ENCODE measurements at regions not wholly inside any gene's neighbourhood (a gene's known extent, or its start where the extent isn't known, plus 50 kb on each side); places are given as distances from the start of the nearest gene placed in this dataset.
"Not testable (repeated sequence)": the region's sequence is repeated elsewhere in the genome, so short reads cannot be mapped to it uniquely, and the experiment has no call there.

DNA sequence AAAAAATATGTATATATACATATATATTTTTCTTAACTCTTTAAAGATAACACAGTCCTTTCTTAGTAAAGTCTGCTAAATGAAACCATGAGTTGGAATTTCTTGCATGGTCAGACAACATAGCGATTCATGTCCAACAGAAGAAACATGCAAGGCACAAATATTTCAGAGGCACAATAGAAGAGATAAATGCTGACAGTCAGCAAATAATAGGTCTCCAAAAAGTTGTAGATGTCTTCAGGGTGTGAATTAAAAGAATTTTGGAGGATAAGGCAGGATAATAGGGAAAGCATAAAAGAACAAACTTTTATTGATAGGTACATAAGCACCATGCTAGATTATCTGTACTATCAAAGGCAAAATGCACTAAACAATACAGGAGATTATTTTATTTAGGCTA, 800.2 kb downstream of the PLCL1 start:
- Histone ChIP-seq H3K4me2 (ENCODE audit: low read length) (no peak overlapping the region), H3K79me2 (ENCODE audit: insufficient read depth, low read length) (no peaks in the 10 kb centered on the region), H3K27ac (ENCODE audit: low read depth, low read length, poor library complexity, severe bottlenecking) (no peak overlapping the region), H3K27me3 (ENCODE audit: insufficient read depth, low read length) (no peaks in the 10 kb centered on the region), H3K36me3 (ENCODE audit: insufficient read depth, low read length) (no peaks in the 10 kb centered on the region), H3K9ac (ENCODE audit: low read length) (no peak overlapping the region), H3K9me2 (ENCODE audit: low read depth, low read length) (no peaks in the 10 kb centered on the region), H4K20me1 (ENCODE audit: insufficient read depth, low read length) (no peaks in the 10 kb centered on the region), H2AFZ (ENCODE audit: low read length) (no peak overlapping the region), H3K9me3 (ENCODE audit: low read length) (no peaks in the 10 kb centered on the region), H3F3A (ENCODE audit: insufficient read depth, low read length) (no peaks in the 10 kb centered on the region), H3K4me1 (ENCODE audit: insufficient read depth, low read length, severe bottlenecking) (no peaks in the 10 kb centered on the region), H3K4me3 (ENCODE audit: low read depth, low read length, poor library complexity, severe bottlenecking) (no peak overlapping the region)
- TF ChIP-seq EZH2 (IDR thresholded peaks at IDR 0.05; ENCODE audit: borderline replicate concordance, low read length) = no peak
- TF ChIP-seq, protein P1, sequence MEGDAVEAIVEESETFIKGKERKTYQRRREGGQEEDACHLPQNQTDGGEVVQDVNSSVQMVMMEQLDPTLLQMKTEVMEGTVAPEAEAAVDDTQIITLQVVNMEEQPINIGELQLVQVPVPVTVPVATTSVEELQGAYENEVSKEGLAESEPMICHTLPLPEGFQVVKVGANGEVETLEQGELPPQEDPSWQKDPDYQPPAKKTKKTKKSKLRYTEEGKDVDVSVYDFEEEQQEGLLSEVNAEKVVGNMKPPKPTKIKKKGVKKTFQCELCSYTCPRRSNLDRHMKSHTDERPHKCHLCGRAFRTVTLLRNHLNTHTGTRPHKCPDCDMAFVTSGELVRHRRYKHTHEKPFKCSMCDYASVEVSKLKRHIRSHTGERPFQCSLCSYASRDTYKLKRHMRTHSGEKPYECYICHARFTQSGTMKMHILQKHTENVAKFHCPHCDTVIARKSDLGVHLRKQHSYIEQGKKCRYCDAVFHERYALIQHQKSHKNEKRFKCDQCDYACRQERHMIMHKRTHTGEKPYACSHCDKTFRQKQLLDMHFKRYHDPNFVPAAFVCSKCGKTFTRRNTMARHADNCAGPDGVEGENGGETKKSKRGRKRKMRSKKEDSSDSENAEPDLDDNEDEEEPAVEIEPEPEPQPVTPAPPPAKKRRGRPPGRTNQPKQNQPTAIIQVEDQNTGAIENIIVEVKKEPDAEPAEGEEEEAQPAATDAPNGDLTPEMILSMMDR (IDR thresholded peaks at IDR 0.05; ENCODE audit: low read length) = no peak

DNA sequence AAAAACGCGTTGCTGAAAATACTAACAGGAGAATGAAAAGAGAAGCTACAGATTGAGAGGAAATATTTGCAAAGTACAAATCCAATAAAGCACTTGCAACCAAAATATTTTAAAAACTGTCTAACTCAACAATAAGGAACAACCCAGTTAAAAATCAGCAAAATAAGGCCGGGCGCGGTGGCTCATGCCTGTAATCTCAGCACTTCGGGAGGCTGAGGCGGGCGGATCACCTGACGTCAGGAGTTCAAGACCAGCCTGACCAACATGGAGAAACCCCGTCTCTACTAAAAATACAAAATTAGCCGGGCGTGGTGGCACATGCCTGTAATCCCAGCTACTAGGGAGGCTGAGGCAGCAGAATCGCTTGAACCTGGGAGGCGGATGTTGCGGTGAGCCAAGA, 798.6 kb downstream of the PLCL1 start:
- H2AFZ ChIP-seq (ENCODE audit: low read length); H3K9me2 ChIP-seq (ENCODE audit: low read depth, low read length); H3K4me1 ChIP-seq (ENCODE audit: insufficient read depth, low read length, severe bottlenecking); H3K27me3 ChIP-seq (ENCODE audit: insufficient read depth, low read length); H3K36me3 ChIP-seq (ENCODE audit: insufficient read depth, low read length); H3K9ac ChIP-seq (ENCODE audit: low read length); H3K79me2 ChIP-seq (ENCODE audit: insufficient read depth, low read length); H3K4me3 ChIP-seq (ENCODE audit: low read depth, low read length, poor library complexity, severe bottlenecking); H3K4me2 ChIP-seq (ENCODE audit: low read length); H3K27ac ChIP-seq (ENCODE audit: low read depth, low read length, poor library complexity, severe bottlenecking); H3K9me3 ChIP-seq (ENCODE audit: low read length); H3F3A ChIP-seq (ENCODE audit: insufficient read depth, low read length); H4K20me1 ChIP-seq (ENCODE audit: insufficient read depth, low read length): not testable (repeated sequence)

DNA sequence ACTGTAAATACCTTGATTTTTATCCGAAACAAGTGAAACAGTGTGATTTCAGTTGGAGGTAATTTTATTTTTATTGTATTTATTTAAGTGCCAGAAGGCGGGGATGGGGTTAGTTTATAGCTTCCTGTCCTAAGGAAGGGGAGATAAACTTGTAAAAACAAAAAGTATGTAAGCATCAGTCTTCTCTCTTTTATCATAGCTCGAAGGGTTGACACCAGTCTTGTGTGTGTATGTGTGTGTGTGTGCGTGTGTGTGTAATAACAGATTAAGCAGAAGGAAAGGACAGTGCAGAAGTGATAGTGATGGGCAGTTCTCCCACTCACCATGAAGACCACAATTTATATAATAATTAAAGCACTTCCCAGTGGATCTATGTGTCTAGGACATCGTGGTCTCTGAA, 793.3 kb downstream of the PLCL1 start:
- Histone ChIP-seq H4K20me1 (ENCODE audit: insufficient read depth, low read length) (no peaks in the 10 kb centered on the region), H3K36me3 (ENCODE audit: insufficient read depth, low read length) (no peaks in the 10 kb centered on the region), H3K9ac (ENCODE audit: low read length) (no peak overlapping the region), H3K4me1 (ENCODE audit: insufficient read depth, low read length, severe bottlenecking) (no peaks in the 10 kb centered on the region), H3K9me3 (ENCODE audit: low read length) (no peaks in the 10 kb centered on the region), H3K9me2 (ENCODE audit: low read depth, low read length) (no peaks in the 10 kb centered on the region), H3K79me2 (ENCODE audit: insufficient read depth, low read length) (no peaks in the 10 kb centered on the region), H2AFZ (ENCODE audit: low read length) (no peak overlapping the region), H3F3A (ENCODE audit: insufficient read depth, low read length) (no peaks in the 10 kb centered on the region), H3K27me3 (ENCODE audit: insufficient read depth, low read length) (no peaks in the 10 kb centered on the region), H3K4me2 (ENCODE audit: low read length) (no peak overlapping the region), H3K4me3 (ENCODE audit: low read depth, low read length, poor library complexity, severe bottlenecking) (no peak overlapping the region), H3K27ac (ENCODE audit: low read depth, low read length, poor library complexity, severe bottlenecking) (no peak overlapping the region)
- TF ChIP-seq EZH2 (IDR thresholded peaks at IDR 0.05; ENCODE audit: borderline replicate concordance, low read length) = no peak
- TF ChIP-seq, protein P1 (IDR thresholded peaks at IDR 0.05; ENCODE audit: low read length) = no peak

DNA sequence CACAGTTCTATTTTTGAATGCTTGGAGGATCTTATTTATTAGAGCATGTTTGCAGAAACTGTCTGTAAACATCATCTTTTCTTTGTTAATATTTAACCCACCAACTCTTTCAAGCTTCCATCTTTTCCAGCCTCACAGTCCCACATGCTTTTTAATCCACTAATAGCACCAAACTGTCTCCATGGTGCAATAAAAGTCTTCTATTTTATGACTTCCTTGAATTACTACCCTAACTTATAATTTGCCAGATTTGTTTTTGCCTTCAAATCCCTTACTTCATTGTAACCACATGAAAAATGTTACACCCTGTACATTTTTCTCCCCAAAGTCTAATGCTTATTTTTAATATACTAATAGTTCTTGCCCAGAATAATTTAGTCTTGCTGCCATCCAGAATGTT, 792.6 kb downstream of the PLCL1 start:
- no peaks in the 10 kb centered on the region for H3K27me3 ChIP-seq (ENCODE audit: insufficient read depth, low read length)
- H4K20me1 ChIP-seq (ENCODE audit: insufficient read depth, low read length) = no peaks in the 10 kb centered on the region
- no peaks in the 10 kb centered on the region for H3K4me1 ChIP-seq (ENCODE audit: insufficient read depth, low read length, severe bottlenecking)
- no peak overlapping the region for H3K27ac ChIP-seq (ENCODE audit: low read depth, low read length, poor library complexity, severe bottlenecking)
- H3K4me2 ChIP-seq (ENCODE audit: low read length) = no peak overlapping the region
- H3K79me2 ChIP-seq (ENCODE audit: insufficient read depth, low read length) = no peaks in the 10 kb centered on the region
- no peak overlapping the region for H2AFZ ChIP-seq (ENCODE audit: low read length)
- no peak overlapping the region for H3K4me3 ChIP-seq (ENCODE audit: low read depth, low read length, poor library complexity, severe bottlenecking)
- no peaks in the 10 kb centered on the region for H3K9me3 ChIP-seq (ENCODE audit: low read length)
- TF ChIP-seq, protein P1 (IDR thresholded peaks at IDR 0.05; ENCODE audit: low read length) = no peak
- no peak for TF ChIP-seq EZH2 (IDR thresholded peaks at IDR 0.05; ENCODE audit: borderline replicate concordance, low read length)
- no peaks in the 10 kb centered on the region for H3K36me3 ChIP-seq (ENCODE audit: insufficient read depth, low read length)
- no peaks in the 10 kb centered on the region for H3K9me2 ChIP-seq (ENCODE audit: low read depth, low read length)
- no peak overlapping the region for H3K9ac ChIP-seq (ENCODE audit: low read length)
- no peaks in the 10 kb centered on the region for H3F3A ChIP-seq (ENCODE audit: insufficient read depth, low read length)

All from OCI-LY1 (cell line).